A673 (cell line): ENCODE measurements at regions not wholly inside any gene's neighbourhood (a gene's known extent, or its start where the extent isn't known, plus 50 kb on each side); places are given as distances from the start of the nearest gene placed in this dataset.
A peak's percentile ranks its signal among the peaks of the same experiment; 100 is the strongest.

Experiments used
- BruUV-seq: library from RNA; stranded (reverse); fragments of 400-500 nt; replicated peaks from 2 replicates; lab custom pipeline; 2021; lab: Mats Ljungman, UMichigan
- CTCF ChIA-PET: fragments of 300-600 bp; sonication (Branson Sonifier 250); formaldehyde crosslinking; loops from one replicate; lab custom pipeline; 2022; ENCODE audit warnings: antibody characterized with exemption; lab: Charles Lee
- POLR2A ChIA-PET: fragments of 300-600 bp; sonication (Branson Sonifier 250); formaldehyde crosslinking; loops from one replicate; lab custom pipeline; 2022; ENCODE audit warnings: antibody characterized with exemption; ENCODE audit not compliant: low non-redundant PET; lab: Charles Lee
- DNase-seq: peaks from one replicate; pipeline ENCODE4 v3.0.0-alpha.2; 2015; ENCODE audit warnings: low spot score
- H3K27ac ChIP-seq: fragments of 200-600 bp; sonication (generic); 2 replicates; pipeline ENCODE4 v1.5.1; 2016; ENCODE audit warnings: mixed run types, low read depth, mild to moderate bottlenecking, mixed read lengths, antibody characterized with exemption, low read length; ENCODE audit not compliant: poor library complexity, severe bottlenecking
- H3K27me3 ChIP-seq: fragments of 200-600 bp; sonication (generic); replicated peaks from 2 replicates; pipeline ENCODE4 v1.6.1; 2017; ENCODE audit warnings: mixed run types, low read depth, mild to moderate bottlenecking, mixed read lengths, antibody characterized with exemption, low read length; ENCODE audit not compliant: insufficient read depth, poor library complexity
- H3K36me3 ChIP-seq: fragments of 200-600 bp; sonication (generic); 2 replicates; pipeline ENCODE4 v1.6.1; 2016; ENCODE audit warnings: mixed run types, mild to moderate bottlenecking, mixed read lengths, antibody characterized with exemption, low read length; ENCODE audit not compliant: insufficient read depth, poor library complexity, severe bottlenecking
- H3K4me1 ChIP-seq: fragments of 200-600 bp; sonication (generic); 2 replicates; pipeline ENCODE4 v1.6.1; 2017; ENCODE audit warnings: mixed run types, mild to moderate bottlenecking, mixed read lengths, antibody characterized with exemption, low read length; ENCODE audit not compliant: insufficient read depth, poor library complexity, severe bottlenecking
- H3K4me3 ChIP-seq: fragments of 200-600 bp; sonication (generic); 2 replicates; pipeline ENCODE4 v1.5.1; 2016; ENCODE audit warnings: low read depth, mixed run types, mild to moderate bottlenecking, mixed read lengths, low read length; ENCODE audit not compliant: poor library complexity, severe bottlenecking
- H3K9me3 ChIP-seq: fragments of 200-600 bp; sonication (generic); 2 replicates; pipeline ENCODE4 v1.6.1; 2016; ENCODE audit warnings: mixed run types, low read depth, mild to moderate bottlenecking, mixed read lengths, antibody characterized with exemption, low read length; ENCODE audit not compliant: poor library complexity, severe bottlenecking
- EZH2 ChIP-seq: fragments of 200-600 bp; sonication (generic); IDR thresholded peaks from 2 replicates; pipeline ENCODE4 v1.6.1; 2017; ENCODE audit warnings: borderline replicate concordance, low read depth, mild to moderate bottlenecking, mixed read lengths, antibody characterized with exemption, low read length; ENCODE audit not compliant: poor library complexity, severe bottlenecking
- intact Hi-C: fragments of 100-400 bp; cut with micrococcal nuclease; formaldehyde crosslinking; loops from one replicate; pipeline ENCODE4 v1.10.0; 2022; ENCODE audit not compliant: unreplicated experiment
- TF ChIP-seq, protein P1 (sequence below): fragments of 300-800, 200-600 bp; sonication (generic); conservative IDR thresholded peaks from 2 replicates; pipeline ENCODE4 v1.5.1; 2017; ENCODE audit warnings: low read depth, mild to moderate bottlenecking, antibody characterized with exemption, low read length, moderate library complexity, mixed read lengths

DNA sequence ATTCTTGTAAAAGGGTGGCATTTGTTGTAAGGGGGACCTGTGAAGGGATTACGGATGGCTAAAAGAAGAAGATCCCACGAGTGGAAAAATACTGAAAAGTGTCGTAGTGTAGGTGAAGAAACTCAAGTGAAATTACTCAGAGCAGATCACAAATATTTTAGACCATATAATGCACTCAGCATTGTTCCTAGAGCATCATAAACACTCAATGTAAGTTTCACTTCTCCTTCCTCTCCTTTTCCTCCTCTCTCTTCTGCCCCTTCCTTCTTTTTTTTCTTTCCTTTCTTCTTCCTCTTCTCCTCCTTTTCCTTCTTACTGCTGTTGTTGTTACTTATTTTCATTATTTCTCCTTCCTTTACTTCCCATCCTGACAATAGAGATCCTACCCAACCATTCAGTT is 445.6 kb downstream of the ADAMTS20 start:
- ChIA-PET POLR2A (no interaction called here), CTCF (no interaction called here)
- no peaks in the 10 kb centered on the region for H3K4me1 ChIP-seq
- H3K9me3 ChIP-seq: no peaks in the 10 kb centered on the region
- no peak overlapping the region for H3K27ac ChIP-seq
- no peak overlapping the region for H3K4me3 ChIP-seq
- DNase-seq: no peak
- no peaks in the 10 kb centered on the region for H3K27me3 ChIP-seq
- TF ChIP-seq EZH2: no peak
- TF ChIP-seq, protein P1, sequence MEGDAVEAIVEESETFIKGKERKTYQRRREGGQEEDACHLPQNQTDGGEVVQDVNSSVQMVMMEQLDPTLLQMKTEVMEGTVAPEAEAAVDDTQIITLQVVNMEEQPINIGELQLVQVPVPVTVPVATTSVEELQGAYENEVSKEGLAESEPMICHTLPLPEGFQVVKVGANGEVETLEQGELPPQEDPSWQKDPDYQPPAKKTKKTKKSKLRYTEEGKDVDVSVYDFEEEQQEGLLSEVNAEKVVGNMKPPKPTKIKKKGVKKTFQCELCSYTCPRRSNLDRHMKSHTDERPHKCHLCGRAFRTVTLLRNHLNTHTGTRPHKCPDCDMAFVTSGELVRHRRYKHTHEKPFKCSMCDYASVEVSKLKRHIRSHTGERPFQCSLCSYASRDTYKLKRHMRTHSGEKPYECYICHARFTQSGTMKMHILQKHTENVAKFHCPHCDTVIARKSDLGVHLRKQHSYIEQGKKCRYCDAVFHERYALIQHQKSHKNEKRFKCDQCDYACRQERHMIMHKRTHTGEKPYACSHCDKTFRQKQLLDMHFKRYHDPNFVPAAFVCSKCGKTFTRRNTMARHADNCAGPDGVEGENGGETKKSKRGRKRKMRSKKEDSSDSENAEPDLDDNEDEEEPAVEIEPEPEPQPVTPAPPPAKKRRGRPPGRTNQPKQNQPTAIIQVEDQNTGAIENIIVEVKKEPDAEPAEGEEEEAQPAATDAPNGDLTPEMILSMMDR: no peak
- intact Hi-C loops: no loop called here
- H3K36me3 ChIP-seq: no peaks in the 10 kb centered on the region
- no TSS peak for BruUV-seq

GRCh38 chr12:43105426-43105981 is 446.5 kb downstream of the ADAMTS20 start:
- H3K36me3 ChIP-seq: no peaks in the 10 kb centered on the region
- intact Hi-C loops: no loop called here
- ChIA-PET CTCF (no interaction called here), POLR2A (no interaction called here)
- no peaks in the 10 kb centered on the region for H3K9me3 ChIP-seq
- DNase-seq: no peak
- no peaks in the 10 kb centered on the region for H3K27me3 ChIP-seq
- no peak overlapping the region for H3K4me3 ChIP-seq
- H3K27ac ChIP-seq: no peak overlapping the region
- H3K4me1 ChIP-seq: no peaks in the 10 kb centered on the region
- TF ChIP-seq EZH2: no peak
- TF ChIP-seq, protein P1: no peak
- BruUV-seq: no TSS peak

- intact Hi-C loops: no loop called here
- no peak for TF ChIP-seq EZH2
- TF ChIP-seq, protein P1: no peak
- H3K4me1 ChIP-seq: no peaks in the 10 kb centered on the region
- ChIA-PET POLR2A (no interaction called here), CTCF (no interaction called here)
- no peaks in the 10 kb centered on the region for H3K36me3 ChIP-seq
- H3K9me3 ChIP-seq: no peaks in the 10 kb centered on the region
- no peak overlapping the region for H3K27ac ChIP-seq
- peak; percentile 60 for DNase-seq
- no peak overlapping the region for H3K4me3 ChIP-seq
- BruUV-seq: no TSS peak
- no peaks in the 10 kb centered on the region for H3K27me3 ChIP-seq
Measured at GRCh38 chr12:43104494-43104893, 447.5 kb downstream of the ADAMTS20 start.
